ENCODE measurements at regions not wholly inside any gene's neighbourhood (a gene's known extent, or its start where the extent isn't known, plus 50 kb on each side); places are given as distances from the start of the nearest gene placed in this dataset.

DNA sequence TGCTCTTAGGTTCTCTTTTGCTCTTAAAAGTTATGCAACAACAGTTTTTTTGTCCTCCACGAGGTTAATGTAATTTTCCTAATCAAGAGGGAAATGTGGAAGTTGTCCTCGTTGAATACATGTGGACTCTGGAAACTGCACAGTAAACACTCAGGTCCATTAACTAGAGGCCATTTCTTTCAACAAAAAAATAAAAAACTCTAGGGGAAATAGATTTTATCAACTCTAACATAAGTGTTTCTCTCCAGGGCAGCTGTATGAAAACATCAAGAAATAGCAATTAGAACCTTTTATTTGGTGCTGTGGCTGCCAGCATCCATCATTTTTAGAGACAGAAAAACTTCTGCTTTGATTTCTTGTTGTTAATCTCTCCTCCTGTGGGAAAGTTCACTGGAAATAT, 288.6 kb downstream of the ICE1 start:
- no peak for DNase-seq

DNA sequence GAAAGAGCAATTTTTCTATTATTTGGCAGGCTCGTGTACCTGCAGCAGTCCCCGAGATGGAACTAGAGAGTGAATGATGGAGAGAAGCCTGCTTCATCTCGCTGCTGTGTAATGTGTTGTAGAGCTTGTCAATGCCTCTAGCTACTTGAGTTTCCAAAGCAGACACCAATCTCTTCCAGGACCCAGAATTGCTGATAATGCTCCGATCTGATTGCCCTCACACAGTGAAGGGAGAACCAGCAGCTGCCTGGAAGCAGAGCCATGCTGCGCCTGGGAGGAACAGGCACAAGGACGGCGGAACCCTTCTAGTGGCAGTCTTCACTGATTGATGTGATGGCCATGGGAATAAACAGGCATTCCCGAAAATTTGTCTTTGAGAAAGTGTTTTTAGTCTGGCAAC, 288.0 kb downstream of the ICE1 start:
- DNase-seq: no peak

GRCh38 chr5:5708367-5708919, 286.0 kb downstream of the ICE1 start:
- no peak for DNase-seq

DNA sequence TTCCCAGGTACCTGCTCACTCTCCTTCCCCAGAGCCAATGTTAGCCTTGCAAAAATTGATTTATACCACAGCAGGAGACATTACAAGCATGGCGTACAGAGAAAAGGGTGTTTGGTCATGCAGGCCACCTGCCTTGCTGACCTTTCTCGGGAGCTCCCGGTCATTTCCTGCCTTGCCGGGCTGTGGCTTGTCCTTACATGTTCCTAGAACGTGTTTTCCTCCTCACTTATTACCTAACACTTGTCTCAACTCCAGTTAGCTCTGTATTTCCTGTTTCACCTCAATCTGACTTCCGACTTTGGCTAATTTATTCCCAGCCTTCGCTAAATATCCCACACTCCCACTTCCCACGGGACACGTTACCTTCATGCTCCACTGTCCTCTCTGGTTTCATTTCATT, 282.5 kb downstream of the ICE1 start:
- DNase-seq: no peak

GRCh38 chr5:5704352-5704751, 281.9 kb downstream of the ICE1 start:
- no peak for DNase-seq

DNA sequence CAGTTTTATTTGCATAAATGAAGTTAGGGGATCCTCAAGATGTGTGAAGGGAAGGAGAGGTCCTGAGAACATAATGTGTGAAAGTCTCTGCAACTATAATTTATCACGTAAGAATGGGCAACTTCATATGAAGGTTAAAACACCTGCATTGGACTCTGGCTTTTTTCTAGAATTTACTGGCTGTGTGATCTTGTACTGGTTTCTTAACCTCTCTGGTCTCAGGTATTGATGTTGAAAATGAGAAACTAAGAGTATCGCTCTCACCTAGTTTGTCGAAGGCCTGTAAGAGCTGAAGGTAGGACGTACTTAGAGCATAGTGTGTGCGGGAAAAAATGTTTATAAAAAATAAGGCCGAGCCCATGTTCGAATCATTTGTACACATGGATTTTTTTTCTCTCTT, 280.5 kb downstream of the ICE1 start:
- no peak for DNase-seq

GRCh38 chr5:5700549-5700948, 278.1 kb downstream of the ICE1 start:
- no peak for DNase-seq

DNA sequence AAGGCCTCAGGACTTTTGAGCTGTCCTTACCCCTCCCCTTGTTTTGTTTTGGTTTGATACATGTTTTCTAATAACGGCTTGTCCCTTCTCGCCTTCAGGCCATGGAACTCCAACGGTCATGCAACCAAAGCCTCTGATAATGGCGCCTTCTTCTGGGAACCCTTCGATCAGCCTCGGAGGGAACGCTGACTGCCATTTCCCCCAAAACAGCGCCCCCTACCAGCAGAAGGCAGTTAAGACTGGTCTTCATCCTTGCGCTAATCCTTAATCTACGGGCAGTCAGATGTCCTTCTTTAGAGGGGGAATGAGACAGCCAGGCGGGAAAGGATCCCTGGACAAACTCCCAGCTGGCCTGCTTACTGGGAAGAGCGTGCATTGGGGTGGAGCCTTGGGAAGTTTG, 276.6 kb downstream of the ICE1 start:
- DNase-seq: no peak

DNA sequence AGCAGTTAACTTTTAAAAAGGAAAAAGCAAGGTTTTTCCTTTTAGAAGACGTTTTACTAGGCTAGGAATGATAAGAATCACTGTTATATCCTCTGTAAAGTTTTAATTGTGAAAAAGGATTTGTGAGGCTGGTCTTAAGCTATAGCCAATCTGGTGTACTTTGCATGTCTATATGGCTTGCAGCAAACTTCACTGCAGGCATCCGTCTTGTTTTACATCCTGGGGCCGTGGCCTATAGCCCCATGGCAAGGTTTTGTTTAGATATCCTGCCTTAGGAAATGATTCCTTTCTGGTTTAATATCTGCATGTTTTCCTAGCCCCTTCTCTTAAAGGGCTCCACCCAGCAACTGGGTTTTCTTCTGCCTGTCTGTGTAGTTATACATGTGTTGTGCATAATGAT, 272.8 kb downstream of the ICE1 start:
- no peak for DNase-seq

GRCh38 chr5:5688925-5689310, 266.4 kb downstream of the ICE1 start:
- no peak for DNase-seq

DNA sequence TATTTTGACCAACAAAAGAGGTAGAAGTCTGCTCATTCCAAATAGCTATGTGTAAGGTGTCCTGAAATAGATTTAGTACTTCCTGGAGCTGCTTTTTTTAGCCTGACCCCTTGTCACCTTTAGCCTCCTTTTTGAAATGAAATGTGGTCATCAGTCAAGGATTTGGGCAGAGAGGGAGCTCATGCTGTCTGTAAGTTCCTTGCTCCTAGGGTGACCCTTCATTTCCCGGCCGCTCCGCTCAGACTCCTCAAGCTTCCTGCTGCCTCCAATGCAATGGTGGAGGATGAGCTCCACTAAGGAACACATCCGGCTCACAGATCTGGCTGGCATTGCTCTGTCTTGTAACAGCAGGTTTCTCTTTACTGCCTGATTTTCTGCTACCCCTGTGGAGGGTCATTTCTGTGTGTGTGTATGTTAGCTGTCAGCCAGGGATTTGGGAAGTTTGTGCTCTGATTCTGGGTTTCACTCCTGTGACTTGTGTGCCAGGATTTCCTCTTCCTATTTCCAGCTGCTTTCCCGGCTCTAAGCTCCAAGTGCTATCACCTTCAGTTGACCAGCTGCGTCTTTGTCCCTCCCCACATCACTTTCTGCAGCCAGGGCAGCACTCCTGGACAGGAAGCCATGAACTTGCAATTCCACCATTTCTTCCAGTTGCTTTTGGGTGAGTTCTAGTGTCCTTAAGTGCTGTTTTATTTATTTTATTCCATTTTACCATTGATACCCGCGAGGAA, 265.9 kb downstream of the ICE1 start:
- DNase-seq: no peak

DNA sequence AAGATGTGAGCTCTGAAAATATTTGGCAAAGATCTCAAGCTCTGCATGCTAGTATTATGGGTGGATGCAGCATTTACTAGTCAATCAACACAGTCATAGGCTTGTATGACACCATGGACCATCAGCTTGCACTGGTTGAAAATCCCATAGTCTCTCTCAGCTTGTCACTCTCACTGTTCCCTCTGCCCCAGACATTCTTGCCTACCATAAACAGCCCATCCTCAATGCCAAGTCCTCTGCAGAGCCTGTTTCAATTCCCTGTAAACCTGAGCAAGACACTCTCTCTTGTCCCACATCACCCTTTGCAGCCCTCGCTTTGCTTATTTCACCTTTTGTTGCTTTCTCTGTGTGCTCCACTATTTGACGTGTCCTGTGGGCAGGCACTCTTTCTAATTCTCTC, 264.6 kb downstream of the ICE1 start:
- no peak for DNase-seq

- DNase-seq: no peak
Observed at GRCh38 chr5:5686356-5686755, 263.9 kb downstream of the ICE1 start.

- no peak for DNase-seq
Observed at GRCh38 chr5:5685737-5686136, 263.3 kb downstream of the ICE1 start.

DNA sequence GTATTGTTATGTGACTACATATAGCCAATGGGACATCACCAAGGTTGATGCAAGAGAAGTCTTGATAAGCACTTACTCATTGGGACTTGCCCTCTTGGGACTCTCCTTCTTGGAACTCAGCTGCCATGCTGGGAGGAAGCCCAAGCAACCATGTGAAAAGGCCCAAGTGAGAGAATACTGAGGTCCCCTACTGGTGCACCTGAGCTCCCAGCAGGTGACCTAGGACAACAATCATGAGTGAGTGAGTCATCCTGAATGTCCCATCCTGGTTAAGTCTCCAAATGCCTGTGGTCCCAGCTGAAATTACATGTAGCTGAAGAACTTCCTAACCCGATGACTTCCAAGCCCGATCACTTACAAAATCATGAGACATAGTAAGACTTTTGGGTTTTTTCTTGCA, 260.7 kb downstream of the ICE1 start:
- DNase-seq: no peak

DNA sequence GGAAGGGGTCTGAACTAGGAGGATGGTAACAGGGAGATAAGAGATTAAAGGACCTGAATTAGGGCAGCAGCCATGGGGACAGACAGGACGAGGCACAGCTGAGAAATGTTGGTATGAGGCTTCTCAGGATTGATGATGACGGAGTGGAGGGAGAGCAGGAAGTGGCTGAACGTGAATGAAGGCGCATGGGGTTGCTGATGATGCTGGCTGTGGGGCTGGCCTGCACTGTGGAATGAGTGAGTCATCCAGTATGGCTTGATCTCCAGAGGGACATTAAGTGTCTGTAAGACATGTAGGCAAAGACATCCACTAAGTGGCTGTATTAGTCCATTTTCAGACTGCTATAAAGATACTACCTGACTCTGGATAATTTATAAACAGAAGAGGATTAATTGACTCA, 256.4 kb downstream of the ICE1 start:
- no peak for DNase-seq

- no peak for DNase-seq
Observed at GRCh38 chr5:5677738-5678137, 255.3 kb downstream of the ICE1 start.

GRCh38 chr5:5676218-5676617, 253.7 kb downstream of the ICE1 start:
- no peak for DNase-seq

DNA sequence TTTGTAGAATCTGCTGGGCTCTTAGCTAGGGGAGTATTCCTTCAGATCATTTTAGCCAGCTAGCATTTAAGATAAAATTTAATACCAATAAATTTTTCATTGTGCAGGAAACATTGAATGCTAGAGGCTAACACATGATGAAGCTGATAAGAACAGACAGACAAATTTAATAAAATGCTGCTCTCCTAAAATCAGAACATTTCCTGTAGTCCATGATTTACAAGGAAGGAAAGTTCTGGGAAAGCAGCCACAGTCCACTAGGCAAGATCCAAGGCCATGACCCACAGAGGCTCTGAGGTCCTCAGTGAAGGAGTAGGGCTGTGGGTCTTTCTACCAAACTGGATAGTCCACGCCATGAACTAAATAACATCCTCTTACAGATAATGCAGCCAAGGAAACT, 253.0 kb downstream of the ICE1 start:
- no peak for DNase-seq

DNA sequence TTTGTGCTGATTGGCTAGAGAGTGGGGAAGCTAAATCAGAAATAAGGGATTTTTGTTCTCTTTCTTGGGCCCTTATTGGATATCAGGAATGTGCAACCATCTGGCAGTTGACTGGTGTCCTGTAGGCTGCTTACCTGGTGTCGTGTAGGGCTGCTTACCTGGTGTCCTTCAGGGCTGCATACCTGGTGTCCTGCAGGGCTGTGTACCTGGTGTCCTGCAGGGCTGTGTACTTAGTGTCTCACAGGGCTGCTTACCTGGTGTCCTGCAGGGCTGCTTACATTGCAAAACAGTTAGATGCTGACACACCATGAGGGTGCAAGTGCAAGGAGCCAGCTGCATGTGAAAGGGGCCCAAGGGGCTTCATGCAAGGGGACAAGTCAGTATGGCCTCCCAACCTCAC, 249.3 kb downstream of the ICE1 start:
- DNase-seq: no peak

DNA sequence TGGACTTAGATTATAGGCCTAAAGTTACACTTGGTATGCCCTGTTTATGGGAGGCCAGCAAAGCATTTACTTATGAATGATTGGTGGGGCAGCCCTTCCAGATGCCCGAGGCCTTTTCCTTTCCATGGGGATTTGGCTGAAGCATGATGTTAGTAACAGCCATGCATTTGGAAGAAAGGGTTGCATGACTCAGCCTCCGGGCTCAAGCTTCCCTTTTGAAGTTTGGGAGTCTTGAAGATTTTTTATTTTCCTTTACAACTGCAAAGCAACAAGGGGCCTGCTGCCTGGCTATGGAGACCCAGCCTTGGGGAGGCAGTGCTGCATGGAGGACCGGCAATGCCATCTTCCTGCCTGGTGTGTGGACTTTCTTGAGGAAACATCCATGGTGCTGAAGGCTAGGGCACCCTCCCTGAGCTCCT, 244.7 kb downstream of the ICE1 start:
- DNase-seq: no peak

- DNase-seq: no peak
Observed at GRCh38 chr5:5666369-5666768, 243.9 kb downstream of the ICE1 start.

- no peak for DNase-seq
Observed at GRCh38 chr5:5666076-5666365, 243.5 kb downstream of the ICE1 start.

- no peak for DNase-seq
Observed at GRCh38 chr5:5665225-5666075, 243.0 kb downstream of the ICE1 start.

All from fibroblast of skin of right biceps (primary cell).